ENCODE measurements at regions not wholly inside any gene's neighbourhood (a gene's known extent, or its start where the extent isn't known, plus 50 kb on each side); places are given as distances from the start of the nearest gene placed in this dataset.

DNA sequence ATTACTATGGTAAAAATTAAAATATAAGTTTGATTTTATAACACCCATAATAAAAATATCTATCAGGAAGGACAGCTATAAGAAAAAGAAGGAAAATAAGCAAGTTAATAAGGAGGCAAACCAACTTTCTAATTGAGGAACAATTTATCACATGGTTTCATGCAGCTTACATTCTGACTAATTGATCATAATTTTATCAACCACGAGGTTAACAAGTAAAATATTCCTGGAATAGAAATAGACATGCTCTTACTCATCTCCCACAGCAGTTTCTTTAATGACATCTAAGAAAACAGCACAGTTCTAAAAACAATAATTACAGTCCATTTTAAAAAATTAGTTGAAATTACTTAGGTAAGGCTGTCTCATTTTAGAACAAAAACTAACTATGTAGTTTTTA lies 130.8 kb upstream of the KRR1 start:
- TF ChIP-seq, protein P1, sequence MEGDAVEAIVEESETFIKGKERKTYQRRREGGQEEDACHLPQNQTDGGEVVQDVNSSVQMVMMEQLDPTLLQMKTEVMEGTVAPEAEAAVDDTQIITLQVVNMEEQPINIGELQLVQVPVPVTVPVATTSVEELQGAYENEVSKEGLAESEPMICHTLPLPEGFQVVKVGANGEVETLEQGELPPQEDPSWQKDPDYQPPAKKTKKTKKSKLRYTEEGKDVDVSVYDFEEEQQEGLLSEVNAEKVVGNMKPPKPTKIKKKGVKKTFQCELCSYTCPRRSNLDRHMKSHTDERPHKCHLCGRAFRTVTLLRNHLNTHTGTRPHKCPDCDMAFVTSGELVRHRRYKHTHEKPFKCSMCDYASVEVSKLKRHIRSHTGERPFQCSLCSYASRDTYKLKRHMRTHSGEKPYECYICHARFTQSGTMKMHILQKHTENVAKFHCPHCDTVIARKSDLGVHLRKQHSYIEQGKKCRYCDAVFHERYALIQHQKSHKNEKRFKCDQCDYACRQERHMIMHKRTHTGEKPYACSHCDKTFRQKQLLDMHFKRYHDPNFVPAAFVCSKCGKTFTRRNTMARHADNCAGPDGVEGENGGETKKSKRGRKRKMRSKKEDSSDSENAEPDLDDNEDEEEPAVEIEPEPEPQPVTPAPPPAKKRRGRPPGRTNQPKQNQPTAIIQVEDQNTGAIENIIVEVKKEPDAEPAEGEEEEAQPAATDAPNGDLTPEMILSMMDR (conservative IDR thresholded peaks at IDR 0.05; ENCODE audit: low read depth, low read length), result no peak
- no peak for TF ChIP-seq EZH2phosphoT487 (IDR thresholded peaks at IDR 0.05; ENCODE audit: borderline replicate concordance, low read length)
- no peak for TF ChIP-seq EZH2 (IDR thresholded peaks at IDR 0.05; ENCODE audit: low read length, unreplicated experiment)

Data from PC-3 (cell line).